WTC11 (cell line): ENCODE measurements at regions not wholly inside any gene's neighbourhood (a gene's known extent, or its start where the extent isn't known, plus 50 kb on each side); places are given as distances from the start of the nearest gene placed in this dataset.
"Not testable (repeated sequence)": the region's sequence is repeated elsewhere in the genome, so short reads cannot be mapped to it uniquely, and the experiment has no call there.

Experiments
- ATAC-seq: fragments of 200-7000 bp; cut with Tn5 transposase; 2 replicates; pipeline ENCODE4 v1.10.0; 2021; ENCODE audit warnings: mild to moderate bottlenecking, moderate library complexity
- CTCF ChIA-PET: fragments of 300-600 bp; sonication (Branson Sonifier 250); formaldehyde crosslinking; loops from one replicate; lab custom pipeline; 2021; ENCODE audit warnings: antibody characterized with exemption; lab: Charles Lee
- POLR2A ChIA-PET: fragments of 350-600 bp; sonication (Branson Sonifier 250); formaldehyde crosslinking; loops from one replicate; lab custom pipeline; 2021; ENCODE audit warnings: antibody characterized with exemption; lab: Charles Lee
- DNase-seq: peaks from one replicate; pipeline ENCODE4 v3.0.0; 2021; ENCODE audit warnings: low spot score
- H3K27ac Mint-ChIP-seq: 2 replicates; pipeline ENCODE4 v1.8.0; 2021; ENCODE audit warnings: mixed read lengths
- H3K27me3 Mint-ChIP-seq: 2 replicates; pipeline ENCODE4 v1.8.0; 2021; ENCODE audit warnings: low read depth, mild to moderate bottlenecking, moderate library complexity, mixed read lengths
- H3K36me3 Mint-ChIP-seq: 2 replicates; pipeline ENCODE4 v1.8.0; 2021; ENCODE audit warnings: mixed read lengths
- H3K4me1 Mint-ChIP-seq: 2 replicates; pipeline ENCODE4 v1.8.0; 2022; ENCODE audit warnings: mixed read lengths
- H3K4me3 Mint-ChIP-seq: 2 replicates; pipeline ENCODE4 v1.8.0; 2021; ENCODE audit warnings: mild to moderate bottlenecking, moderate library complexity, mixed read lengths
- H3K9me3 Mint-ChIP-seq: 2 replicates; pipeline ENCODE4 v1.8.0; 2021; ENCODE audit warnings: mixed read lengths
- AFF4 ChIP-seq: sonication (generic); formaldehyde crosslinking; IDR thresholded peaks from 2 replicates; pipeline ENCODE4 v1.8.1; 2023; ENCODE audit warnings: mild to moderate bottlenecking, missing genetic modification reagents, borderline replicate concordance
- CREB1 ChIP-seq: sonication (generic); formaldehyde crosslinking; IDR thresholded peaks from 2 replicates; pipeline ENCODE4 v1.8.0; 2023; ENCODE audit warnings: mild to moderate bottlenecking, missing genetic modification reagents
- E2F4 ChIP-seq: sonication (generic); formaldehyde crosslinking; IDR thresholded peaks from 2 replicates; pipeline ENCODE4 v1.8.1; 2022; ENCODE audit warnings: low read depth, mild to moderate bottlenecking, moderate library complexity, missing genetic modification reagents, borderline replicate concordance
- ERG ChIP-seq: fragments of 250-450 bp; sonication (Bioruptor Pico); IDR thresholded peaks from 2 replicates; pipeline ENCODE4 v1.8.0; 2021; ENCODE audit warnings: mild to moderate bottlenecking
- ETV6 ChIP-seq: sonication (generic); formaldehyde crosslinking; IDR thresholded peaks from 2 replicates; pipeline ENCODE4 v1.8.1; 2022; ENCODE audit warnings: mild to moderate bottlenecking, missing genetic modification reagents
- FOXJ3 ChIP-seq: sonication (generic); formaldehyde crosslinking; IDR thresholded peaks from 2 replicates; pipeline ENCODE4 v1.9.0; 2021; ENCODE audit warnings: missing genetic modification reagents, mild to moderate bottlenecking, borderline replicate concordance
- FOXP1 ChIP-seq: sonication (generic); formaldehyde crosslinking; IDR thresholded peaks from 2 replicates; pipeline ENCODE4 v1.8.0; 2022; ENCODE audit warnings: missing genetic modification reagents, mild to moderate bottlenecking, moderate library complexity, borderline replicate concordance
- GRHL2 ChIP-seq: fragments of 250-450 bp; sonication (Bioruptor Pico); IDR thresholded peaks from 2 replicates; pipeline ENCODE4 v1.8.0; 2022; ENCODE audit warnings: mild to moderate bottlenecking, moderate library complexity; ENCODE audit not compliant: insufficient replicate concordance, severe bottlenecking
- MLX ChIP-seq: sonication (generic); formaldehyde crosslinking; IDR thresholded peaks from 2 replicates; pipeline ENCODE4 v1.8.1; 2023; ENCODE audit warnings: mild to moderate bottlenecking, missing genetic modification reagents, moderate library complexity
- NR1H2 ChIP-seq: sonication (generic); formaldehyde crosslinking; IDR thresholded peaks from 2 replicates; pipeline ENCODE4 v1.9.0; 2021; ENCODE audit warnings: mild to moderate bottlenecking, moderate library complexity, missing genetic modification reagents
- OVOL2 ChIP-seq: fragments of 250-450 bp; sonication (Bioruptor Pico); IDR thresholded peaks from 2 replicates; pipeline ENCODE4 v1.9.0; 2021; ENCODE audit warnings: mild to moderate bottlenecking, borderline replicate concordance
- SMAD4 ChIP-seq: sonication (generic); formaldehyde crosslinking; IDR thresholded peaks from 2 replicates; pipeline ENCODE4 v1.8.0; 2022; ENCODE audit warnings: mild to moderate bottlenecking, missing genetic modification reagents
- ZNF138 ChIP-seq: sonication (generic); formaldehyde crosslinking; conservative IDR thresholded peaks from 2 replicates; pipeline ENCODE4 v1.8.1; 2022; ENCODE audit warnings: mild to moderate bottlenecking, moderate library complexity, missing genetic modification reagents
- ZNF416 ChIP-seq: fragments of 250-450 bp; sonication (Bioruptor Pico); IDR thresholded peaks from 2 replicates; pipeline ENCODE4 v1.9.0; 2021; ENCODE audit warnings: mild to moderate bottlenecking, inconsistent platforms

GRCh38 chr7:68409851-68410250, 1188.4 kb upstream of the AUTS2 start:
- H3K4me3 Mint-ChIP-seq: peak overlapping the region; percentile 13; the same call in 1 of the 2 replicates
- H3K27ac Mint-ChIP-seq: peak overlapping the region; percentile 86
- ATAC-seq (peak; percentile 77), DNase-seq (no peak)
- CTCF ChIA-PET: no interaction called here
- H3K4me1 Mint-ChIP-seq: peaks cover 37% of the 10 kb centered on the region
- H3K9me3 Mint-ChIP-seq: peaks cover 5% of the 10 kb centered on the region
- POLR2A ChIA-PET: no interaction called here
- H3K27me3 Mint-ChIP-seq: no peaks in the 10 kb centered on the region
- no peak for TF ChIP-seq SMAD4 (CRISPR knock-in tag)
- H3K36me3 Mint-ChIP-seq: 0 out of 2 replicates have a peak, but pooled peaks cover 4% of the 10 kb centered on the region

GRCh38 chr7:68410693-68411092, 1187.6 kb upstream of the AUTS2 start:
- H3K27me3 Mint-ChIP-seq, H3K9me3 Mint-ChIP-seq, ATAC-seq, CTCF ChIA-PET, H3K4me3 Mint-ChIP-seq, POLR2A ChIA-PET, H3K36me3 Mint-ChIP-seq, DNase-seq, H3K27ac Mint-ChIP-seq: not testable (repeated sequence)
- H3K4me1 Mint-ChIP-seq: peaks cover 37% of the 10 kb centered on the region

GRCh38 chr7:68411742-68412141, 1186.5 kb upstream of the AUTS2 start:
- ATAC-seq: no peak
- TF ChIP-seq ZNF416 (no peak), ERG (CRISPR knock-in tag) (no peak), MLX (CRISPR knock-in tag) (no peak), FOXP1 (CRISPR knock-in tag) (no peak), GRHL2 (no peak), E2F4 (no peak), ZNF138 (CRISPR knock-in tag) (no peak), FOXJ3 (CRISPR knock-in tag) (no peak), NR1H2 (no peak), SMAD4 (CRISPR knock-in tag) (no peak), CREB1 (CRISPR knock-in tag) (no peak), OVOL2 (no peak), ETV6 (CRISPR knock-in tag) (no peak), AFF4 (CRISPR knock-in tag) (no peak)
- Mint-ChIP-seq H3K9me3 (peaks cover 19% of the 10 kb centered on the region), H3K36me3 (peaks cover 16% of the 10 kb centered on the region), H3K27ac (no peak overlapping the region), H3K4me1 (peaks cover 33% of the 10 kb centered on the region), H3K4me3 (no peak overlapping the region), H3K27me3 (no peaks in the 10 kb centered on the region)
- POLR2A ChIA-PET: no interaction called here
- CTCF ChIA-PET: no interaction called here
- DNase-seq: no peak
